ENCODE measurements at regions not wholly inside any gene's neighbourhood (a gene's known extent, or its start where the extent isn't known, plus 50 kb on each side); places are given as distances from the start of the nearest gene placed in this dataset.

DNA sequence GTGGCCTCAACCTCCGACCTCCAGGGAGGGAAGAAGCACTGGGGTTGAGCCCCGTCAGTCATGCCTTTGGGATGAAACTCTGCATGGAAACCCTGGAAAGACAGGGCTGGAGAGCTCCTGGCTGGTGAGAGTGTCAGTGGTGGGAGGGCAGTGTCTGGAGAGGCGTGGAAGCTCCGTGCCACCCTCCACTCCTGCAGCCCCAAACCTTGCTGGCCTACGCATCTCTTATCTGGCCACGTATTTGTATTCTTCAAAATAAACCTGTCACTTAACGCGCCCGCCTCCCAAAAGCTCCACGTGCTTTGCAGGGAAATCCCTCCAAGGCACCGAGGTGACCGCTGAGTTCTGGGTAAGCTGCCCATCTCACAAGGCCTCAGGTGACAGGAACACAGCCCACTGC lies 84.3 kb downstream of the TEX29 start:
- DNase-seq (ENCODE audit: low read depth in 1 of 2, low spot score in 2 of 2), result no peak
- H3K4me1 ChIP-seq (replicated peaks), result no peaks in the 10 kb centered on the region
- peaks cover 94% of the 10 kb centered on the region for H3K27me3 ChIP-seq (replicated peaks)
- H3K36me3 ChIP-seq, result no peaks in the 10 kb centered on the region
- H3K27ac ChIP-seq, result no peak overlapping the region
- H3K9me3 ChIP-seq (replicated peaks), result 0 out of 2 replicates have a peak, but pooled peaks cover 12% of the 10 kb centered on the region
- no peak overlapping the region for H3K4me3 ChIP-seq

DNA sequence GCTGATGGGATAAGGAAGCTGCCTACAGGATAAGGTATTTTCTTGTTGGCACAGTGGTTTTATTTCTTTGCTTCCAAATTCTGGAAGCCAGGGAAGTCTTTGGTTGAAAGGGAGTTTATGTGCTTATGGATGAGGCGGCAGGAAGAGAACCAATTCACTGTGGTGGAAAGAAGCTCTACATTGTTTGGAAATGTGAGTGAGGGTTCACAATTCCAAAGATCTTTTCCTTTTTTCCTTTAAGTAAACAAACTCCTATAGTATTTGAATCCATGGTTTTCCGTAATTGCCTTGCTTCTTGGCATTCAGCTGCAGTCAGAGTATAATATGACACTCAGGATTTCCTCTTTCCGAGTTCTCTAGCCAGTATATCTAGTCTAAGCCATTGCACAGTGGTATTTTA lies 86.2 kb downstream of the TEX29 start:
- peaks cover 93% of the 10 kb centered on the region for H3K27me3 ChIP-seq (replicated peaks)
- H3K4me3 ChIP-seq, result no peak overlapping the region
- no peak for DNase-seq (ENCODE audit: low read depth in 1 of 2, low spot score in 2 of 2)
- no peaks in the 10 kb centered on the region for H3K36me3 ChIP-seq
- 0 out of 2 replicates have a peak, but pooled peaks cover 5% of the 10 kb centered on the region for H3K9me3 ChIP-seq (replicated peaks)
- H3K4me1 ChIP-seq (replicated peaks), result no peaks in the 10 kb centered on the region
- no peak overlapping the region for H3K27ac ChIP-seq

DNA sequence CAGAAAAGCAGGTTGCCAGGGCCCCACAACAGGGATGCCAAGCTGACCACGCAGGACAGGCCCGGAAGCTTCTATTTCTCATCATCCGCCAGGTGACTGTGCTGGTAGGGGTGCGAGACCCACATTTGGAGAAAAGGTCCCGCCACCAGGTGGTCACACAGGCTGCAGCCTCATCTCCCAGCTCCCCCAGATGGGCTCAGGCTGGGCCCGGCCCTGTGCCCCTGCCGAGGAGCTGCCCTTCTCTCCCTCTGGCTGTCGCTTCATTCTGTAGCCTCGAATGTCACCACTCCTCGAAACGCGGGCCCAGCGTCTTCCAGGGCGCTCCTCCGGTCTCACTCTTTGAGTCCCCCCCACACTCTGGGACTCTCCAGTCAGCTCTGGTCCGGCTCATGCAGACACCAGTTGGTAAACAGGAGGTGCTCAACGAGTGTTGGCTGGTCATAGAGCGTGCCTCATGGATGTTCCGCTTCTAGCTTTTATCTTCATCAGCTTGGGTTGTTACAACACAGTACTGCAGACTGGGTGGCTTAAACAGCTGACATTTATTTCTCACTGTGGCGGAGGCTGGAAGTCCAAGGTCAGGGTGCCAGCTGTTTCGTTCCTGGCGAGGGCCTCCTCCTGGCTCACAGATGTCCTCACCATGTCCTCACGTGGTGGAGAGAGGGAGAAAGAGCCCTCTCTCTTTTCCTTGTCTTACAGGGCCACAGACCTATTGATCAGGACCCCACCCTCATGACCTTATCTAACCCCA lies 87.1 kb downstream of the TEX29 start:
- Histone ChIP-seq H3K9me3 (replicated peaks) (0 out of 2 replicates have a peak, but pooled peaks cover 5% of the 10 kb centered on the region), H3K4me3 (no peak overlapping the region), H3K27ac (no peak overlapping the region), H3K4me1 (replicated peaks) (no peaks in the 10 kb centered on the region), H3K36me3 (no peaks in the 10 kb centered on the region), H3K27me3 (replicated peaks) (peaks cover 97% of the 10 kb centered on the region)
- DNase-seq (ENCODE audit: low read depth in 1 of 2, low spot score in 2 of 2), result no peak

DNA sequence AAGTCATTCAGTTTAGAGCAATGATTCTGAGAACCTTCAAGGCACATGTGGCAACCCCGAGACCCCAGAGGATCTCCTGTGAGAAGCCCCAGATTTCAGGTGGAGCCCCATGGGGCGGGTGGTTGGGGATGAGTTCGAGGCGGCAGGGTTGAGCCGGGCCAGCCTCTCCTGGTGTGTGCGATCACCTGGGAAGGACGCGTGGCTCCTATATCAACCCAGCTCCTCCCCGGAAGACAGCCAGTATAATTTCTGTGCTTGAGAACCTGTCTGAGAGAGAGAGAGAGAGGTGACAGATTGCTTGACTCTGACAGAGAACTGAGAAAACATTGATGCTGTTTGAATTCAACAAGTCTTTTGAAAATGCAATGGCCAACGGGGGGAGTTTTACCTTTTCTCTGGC lies 89.0 kb downstream of the TEX29 start:
- H3K4me3 ChIP-seq, result no peak overlapping the region
- H3K27me3 ChIP-seq (replicated peaks), result peaks cover 97% of the 10 kb centered on the region
- H3K36me3 ChIP-seq, result no peaks in the 10 kb centered on the region
- H3K9me3 ChIP-seq (replicated peaks), result 0 out of 2 replicates have a peak, but pooled peaks cover 5% of the 10 kb centered on the region
- H3K27ac ChIP-seq, result no peak overlapping the region
- H3K4me1 ChIP-seq (replicated peaks), result no peaks in the 10 kb centered on the region
- DNase-seq (ENCODE audit: low read depth in 1 of 2, low spot score in 2 of 2), result no peak

DNA sequence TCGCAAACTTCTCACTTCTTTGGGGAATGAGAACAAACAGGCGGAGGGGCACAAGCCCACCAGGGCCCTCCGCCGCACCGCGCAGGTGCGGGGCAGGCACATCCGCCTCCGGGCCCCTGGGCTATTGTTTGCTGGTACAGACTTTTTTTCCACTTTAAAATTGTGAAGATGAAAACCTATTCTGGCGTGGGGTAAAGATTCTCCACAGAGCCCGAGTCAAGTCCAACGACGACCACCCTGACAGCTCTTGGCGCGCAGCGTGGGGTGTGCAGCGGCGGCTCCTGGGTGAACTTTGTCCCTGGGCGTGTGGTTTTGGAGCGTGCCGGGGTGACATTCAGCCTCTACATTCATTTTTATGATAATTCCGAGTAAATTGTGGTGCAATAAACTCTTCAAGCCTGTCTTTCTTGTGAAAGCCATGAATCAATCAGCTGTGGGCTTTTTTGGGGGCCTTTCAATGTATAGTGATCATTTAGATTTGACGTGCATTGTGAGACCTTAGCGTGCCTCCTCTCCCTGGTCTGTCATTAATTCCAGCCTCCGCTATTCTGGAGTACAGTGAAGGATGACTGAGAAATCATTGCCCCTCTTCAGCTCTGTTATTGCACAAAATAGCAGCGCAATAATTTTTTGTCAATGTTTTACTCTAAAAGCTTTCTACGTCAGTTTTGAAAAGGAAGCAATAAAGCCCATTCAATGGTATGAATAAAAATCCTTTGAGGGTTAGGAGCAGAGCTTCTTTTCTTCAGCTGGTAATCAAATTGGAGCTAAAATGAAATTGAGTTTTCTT lies 90.0 kb downstream of the TEX29 start:
- no peaks in the 10 kb centered on the region for H3K4me1 ChIP-seq (replicated peaks)
- H3K27me3 ChIP-seq (replicated peaks), result peaks cover 97% of the 10 kb centered on the region
- no peaks in the 10 kb centered on the region for H3K36me3 ChIP-seq
- H3K4me3 ChIP-seq, result no peak overlapping the region
- H3K9me3 ChIP-seq (replicated peaks), result 0 out of 2 replicates have a peak, but pooled peaks cover 5% of the 10 kb centered on the region
- DNase-seq (ENCODE audit: low read depth in 1 of 2, low spot score in 2 of 2), result no peak
- no peak overlapping the region for H3K27ac ChIP-seq

DNA sequence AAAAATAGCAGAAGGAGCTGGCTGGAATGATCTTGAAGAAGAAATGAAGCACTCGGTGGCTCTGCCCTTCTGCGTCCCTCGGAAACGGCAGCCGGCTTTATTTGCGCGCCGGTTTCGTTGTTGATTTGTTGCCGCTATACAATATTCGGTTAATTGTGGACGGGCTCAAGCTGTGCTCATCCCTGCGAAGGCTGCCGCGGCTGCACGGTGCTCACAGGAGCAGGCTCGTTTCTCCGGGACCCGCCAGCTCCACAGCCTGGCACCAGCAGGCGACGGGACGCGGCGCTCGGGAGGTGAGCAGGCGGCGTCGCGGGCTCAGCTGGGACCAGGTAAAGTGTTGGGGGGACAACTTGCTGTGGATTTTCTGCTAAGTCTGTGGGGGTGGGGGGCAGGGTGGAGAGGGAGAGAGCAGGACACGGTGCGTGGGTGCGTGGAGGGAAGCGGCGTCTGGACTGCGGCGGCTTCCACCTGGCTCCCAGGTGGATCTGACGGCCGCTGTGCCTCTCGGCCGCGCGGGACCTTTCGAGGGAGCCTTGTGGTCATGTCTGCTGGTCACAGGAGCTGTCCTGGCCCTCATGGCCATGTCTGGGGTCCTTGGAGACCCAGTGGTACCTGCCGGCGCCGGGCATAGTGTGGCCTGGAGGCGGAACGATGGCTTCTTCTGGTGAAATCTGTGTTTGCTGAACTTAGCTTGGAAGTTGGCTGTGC lies 90.9 kb downstream of the TEX29 start:
- Histone ChIP-seq H3K27ac (no peak overlapping the region), H3K27me3 (replicated peaks) (peaks cover 97% of the 10 kb centered on the region), H3K4me3 (no peak overlapping the region), H3K36me3 (no peaks in the 10 kb centered on the region), H3K4me1 (replicated peaks) (no peaks in the 10 kb centered on the region), H3K9me3 (replicated peaks) (0 out of 2 replicates have a peak, but pooled peaks cover 5% of the 10 kb centered on the region)
- no peak for DNase-seq (ENCODE audit: low read depth in 1 of 2, low spot score in 2 of 2)

DNA sequence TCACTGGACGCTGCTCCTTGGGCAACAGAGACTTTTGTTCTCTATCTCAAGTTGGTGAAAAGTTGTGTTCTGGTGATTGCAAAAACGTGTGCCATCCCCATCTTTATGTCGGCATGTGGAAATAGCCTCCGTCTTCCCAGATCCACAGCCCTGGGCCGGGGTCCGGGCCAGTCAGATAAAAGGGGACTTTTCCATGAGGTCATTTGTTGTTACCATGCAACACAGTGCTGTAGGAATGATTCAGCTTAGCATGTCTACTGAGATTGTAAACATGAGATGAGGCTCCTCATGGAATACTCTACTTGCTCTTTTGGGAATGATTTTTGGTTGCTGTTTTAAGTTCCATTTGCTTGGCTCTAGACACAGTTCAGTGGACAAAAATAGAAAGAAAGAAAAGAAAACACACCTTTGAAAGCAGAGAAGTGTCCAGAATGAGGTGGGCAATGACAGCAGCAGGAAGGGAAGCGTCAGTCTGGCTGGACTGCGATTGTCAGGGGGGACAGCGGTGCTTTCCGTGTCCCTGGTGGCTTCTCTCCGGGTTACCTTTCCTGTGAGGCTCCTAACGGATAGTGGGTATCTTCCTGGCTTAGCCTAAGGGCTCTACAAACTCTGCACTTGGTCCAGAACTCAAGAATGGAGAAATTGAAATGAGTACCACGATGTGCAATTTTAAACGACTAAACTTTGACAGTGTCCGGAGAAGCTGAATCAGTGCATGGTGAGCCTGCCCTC lies 91.6 kb downstream of the TEX29 start:
- Histone ChIP-seq H3K36me3 (no peaks in the 10 kb centered on the region), H3K4me1 (replicated peaks) (no peaks in the 10 kb centered on the region), H3K27ac (no peak overlapping the region), H3K27me3 (replicated peaks) (peaks cover 97% of the 10 kb centered on the region), H3K4me3 (no peak overlapping the region), H3K9me3 (replicated peaks) (0 out of 2 replicates have a peak, but pooled peaks cover 5% of the 10 kb centered on the region)
- no peak for DNase-seq (ENCODE audit: low read depth in 1 of 2, low spot score in 2 of 2)

DNA sequence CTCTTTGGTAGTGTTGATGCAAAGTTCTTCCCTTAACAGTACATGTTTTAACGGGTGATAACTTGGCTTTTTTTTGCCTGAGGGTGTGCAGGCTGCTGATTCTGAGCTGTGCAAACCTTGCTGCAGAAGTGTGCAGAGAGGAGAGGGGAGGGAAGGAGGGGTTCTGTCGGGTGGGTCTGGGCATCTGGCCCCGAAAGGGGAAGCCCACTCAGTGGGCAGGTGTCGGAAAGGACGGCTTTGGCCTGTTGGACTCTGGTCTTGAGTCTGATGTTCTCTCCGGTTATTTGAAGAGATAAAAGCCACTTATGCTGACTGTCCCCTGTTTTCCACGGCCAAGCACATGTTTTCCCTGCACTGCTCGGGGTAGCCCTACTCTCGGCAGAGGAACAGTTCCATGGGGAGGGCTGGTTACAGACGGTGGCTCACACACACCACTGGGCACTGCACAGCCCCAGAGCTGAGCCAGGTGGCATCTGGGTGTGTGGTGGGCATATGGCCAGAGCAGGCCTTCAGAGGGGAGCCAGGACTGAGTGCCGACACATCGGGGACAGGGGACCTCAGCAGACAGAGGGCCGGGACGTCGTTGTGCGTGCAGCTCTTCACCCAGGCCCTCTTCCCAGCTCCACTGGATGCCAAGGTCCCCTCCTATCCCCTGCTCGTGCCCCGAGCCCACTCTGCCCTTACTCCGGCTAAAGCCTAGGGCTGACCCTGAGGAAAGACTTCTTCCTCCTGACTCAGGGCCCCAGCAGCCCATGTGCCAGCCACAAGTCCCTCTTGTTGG lies 93.2 kb downstream of the TEX29 start:
- no peaks in the 10 kb centered on the region for H3K36me3 ChIP-seq
- H3K9me3 ChIP-seq (replicated peaks), result 0 out of 2 replicates have a peak, but pooled peaks cover 5% of the 10 kb centered on the region
- H3K27me3 ChIP-seq (replicated peaks), result peaks cover 99% of the 10 kb centered on the region
- DNase-seq (ENCODE audit: low read depth in 1 of 2, low spot score in 2 of 2), result no peak
- H3K4me3 ChIP-seq, result no peak overlapping the region
- no peaks in the 10 kb centered on the region for H3K4me1 ChIP-seq (replicated peaks)
- no peak overlapping the region for H3K27ac ChIP-seq

DNA sequence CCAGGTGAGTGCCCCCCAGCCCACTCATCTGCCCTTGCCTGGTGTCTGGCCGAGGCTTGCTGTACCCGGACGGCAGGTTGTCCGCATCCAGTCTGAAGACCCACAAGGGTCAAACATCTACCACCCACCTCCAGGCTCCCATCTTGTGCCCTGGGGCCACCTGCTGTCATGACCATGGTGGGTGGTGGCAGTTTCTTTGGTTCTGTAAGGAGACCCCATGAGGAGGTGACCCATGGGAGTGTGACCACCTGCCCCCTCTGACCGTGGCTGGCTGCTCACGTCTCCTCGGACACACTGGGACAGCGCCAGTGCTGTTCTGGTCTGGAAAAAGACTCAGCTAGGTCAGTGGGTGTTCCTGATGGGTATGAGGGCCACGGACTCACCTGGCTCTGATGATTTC lies 93.9 kb downstream of the TEX29 start:
- DNase-seq (ENCODE audit: low read depth in 1 of 2, low spot score in 2 of 2), result no peak
- Histone ChIP-seq H3K27me3 (replicated peaks) (peaks cover 99% of the 10 kb centered on the region), H3K9me3 (replicated peaks) (no peaks in the 10 kb centered on the region), H3K4me3 (no peak overlapping the region), H3K36me3 (no peaks in the 10 kb centered on the region), H3K27ac (no peak overlapping the region), H3K4me1 (replicated peaks) (no peaks in the 10 kb centered on the region)

DNA sequence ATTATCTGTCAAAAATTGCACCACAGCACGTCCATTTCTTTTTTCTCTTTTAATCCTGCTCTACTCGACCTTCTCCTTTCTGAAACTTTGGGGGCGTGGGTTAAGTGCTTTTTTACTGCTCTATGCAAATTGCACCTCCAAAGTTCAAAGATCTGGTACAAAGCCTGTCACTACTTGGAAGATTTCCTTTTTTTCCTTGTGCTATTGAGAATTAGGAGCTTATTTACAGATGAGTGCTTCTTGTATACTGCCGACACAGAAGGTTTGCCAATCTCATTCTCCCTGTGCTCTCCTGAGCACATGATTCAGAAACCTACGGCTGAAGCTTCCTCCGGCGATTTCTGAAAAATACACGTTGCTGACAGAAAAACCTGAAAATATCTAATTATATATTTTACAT lies 94.8 kb downstream of the TEX29 start:
- Histone ChIP-seq H3K4me3 (no peak overlapping the region), H3K36me3 (no peaks in the 10 kb centered on the region), H3K27me3 (replicated peaks) (peaks cover 99% of the 10 kb centered on the region), H3K9me3 (replicated peaks) (no peaks in the 10 kb centered on the region), H3K4me1 (replicated peaks) (no peaks in the 10 kb centered on the region), H3K27ac (no peak overlapping the region)
- no peak for DNase-seq (ENCODE audit: low read depth in 1 of 2, low spot score in 2 of 2)

DNA sequence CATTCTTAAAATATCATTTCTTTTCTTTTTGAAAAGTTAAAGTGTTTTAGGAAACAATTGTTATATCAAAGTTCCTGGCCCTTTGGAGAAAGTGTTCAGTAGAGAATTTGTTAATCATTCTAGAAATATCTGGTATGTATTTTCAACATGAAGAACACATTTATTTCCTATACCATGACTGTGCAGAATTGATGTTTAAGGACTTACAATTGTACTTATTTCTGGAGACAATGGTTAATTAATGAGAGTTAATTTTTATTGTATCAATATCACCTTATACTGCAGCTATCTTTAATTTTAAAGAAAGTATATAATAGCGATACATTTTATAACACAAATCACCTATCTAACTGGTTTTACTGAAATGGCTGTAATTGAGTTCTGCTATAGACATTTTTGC lies 95.3 kb downstream of the TEX29 start:
- Histone ChIP-seq H3K9me3 (replicated peaks) (no peaks in the 10 kb centered on the region), H3K4me3 (no peak overlapping the region), H3K4me1 (replicated peaks) (no peaks in the 10 kb centered on the region), H3K27me3 (replicated peaks) (peaks cover 99% of the 10 kb centered on the region), H3K27ac (no peak overlapping the region), H3K36me3 (no peaks in the 10 kb centered on the region)
- no peak for DNase-seq (ENCODE audit: low read depth in 1 of 2, low spot score in 2 of 2)

DNA sequence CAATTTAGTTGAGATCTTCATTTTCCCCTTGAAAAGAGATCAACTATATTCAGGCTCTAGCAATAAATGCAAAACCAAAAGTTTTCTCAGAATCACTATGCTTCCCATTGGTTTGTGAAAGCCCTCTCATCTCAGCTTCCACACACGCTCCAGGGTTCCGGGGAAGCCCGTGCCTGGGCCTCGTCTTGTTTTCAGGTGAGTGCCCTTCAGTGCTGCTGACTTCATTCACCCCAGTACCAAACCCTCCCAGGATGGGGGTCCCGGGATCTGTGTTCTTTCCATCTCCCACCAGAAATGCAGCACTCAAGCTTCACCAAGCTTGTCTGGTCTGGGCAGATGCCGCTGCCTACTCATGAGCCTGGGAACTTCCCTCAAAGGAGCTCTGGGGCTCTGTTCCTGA lies 97.7 kb downstream of the TEX29 start:
- Histone ChIP-seq H3K4me3 (no peak overlapping the region), H3K9me3 (replicated peaks) (no peaks in the 10 kb centered on the region), H3K27me3 (replicated peaks) (peaks cover 99% of the 10 kb centered on the region), H3K36me3 (no peaks in the 10 kb centered on the region), H3K27ac (no peak overlapping the region), H3K4me1 (replicated peaks) (no peaks in the 10 kb centered on the region)
- DNase-seq (ENCODE audit: low read depth in 1 of 2, low spot score in 2 of 2), result no peak
